CD4-positive, alpha-beta T cell treated with Interleukin-17A for 4 hours (primary cell): ENCODE measurements at regions not wholly inside any gene's neighbourhood (a gene's known extent, or its start where the extent isn't known, plus 50 kb on each side); places are given as distances from the start of the nearest gene placed in this dataset.
"Not testable (repeated sequence)": the region's sequence is repeated elsewhere in the genome, so short reads cannot be mapped to it uniquely, and the experiment has no call there.

Experiments used
- DNase-seq: peaks from one replicate; pipeline ENCODE4 v3.0.0-alpha.2; 2020; ENCODE audit warnings: mixed read lengths

DNA sequence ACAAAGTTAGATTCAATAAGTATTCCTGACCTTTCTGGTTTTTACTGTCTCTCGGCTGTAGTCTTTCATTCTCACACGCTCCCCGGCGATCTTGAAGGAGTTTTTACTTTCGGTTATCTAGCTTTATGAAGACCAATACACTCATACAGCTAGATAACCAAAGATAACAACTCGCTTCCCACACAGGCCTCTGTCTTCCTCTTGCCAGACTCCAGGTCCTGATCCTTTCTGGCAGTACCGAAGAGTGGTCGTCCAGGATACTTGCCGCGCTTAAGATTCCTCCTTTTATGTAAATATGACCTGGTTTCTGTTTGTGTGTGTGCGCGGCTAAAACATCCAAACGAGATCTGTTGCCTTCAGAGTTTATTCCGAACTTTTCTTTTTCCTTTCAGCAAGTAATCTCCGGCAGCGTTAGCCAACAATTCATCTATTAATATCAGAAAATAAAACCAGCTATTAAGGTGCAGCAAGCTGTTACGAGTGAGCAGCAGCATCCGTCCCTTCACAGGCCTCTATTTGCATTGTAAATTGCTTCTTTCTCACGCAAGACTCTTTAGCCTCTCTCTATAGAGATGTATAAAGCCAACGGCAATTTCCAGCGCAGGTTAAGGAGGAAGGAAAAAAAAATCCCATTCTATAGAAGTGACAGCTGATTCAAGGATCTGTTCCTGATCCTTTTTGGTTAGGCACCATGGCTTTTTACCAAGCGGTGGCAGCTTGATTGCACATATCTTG lies 216.1 kb downstream of the MEF2C start:
- DNase-seq: no peak

GRCh38 chr5:88665750-88666215 lies 217.2 kb downstream of the MEF2C start:
- no peak for DNase-seq

GRCh38 chr5:88664645-88665044 lies 218.3 kb downstream of the MEF2C start:
- DNase-seq: no peak

DNA sequence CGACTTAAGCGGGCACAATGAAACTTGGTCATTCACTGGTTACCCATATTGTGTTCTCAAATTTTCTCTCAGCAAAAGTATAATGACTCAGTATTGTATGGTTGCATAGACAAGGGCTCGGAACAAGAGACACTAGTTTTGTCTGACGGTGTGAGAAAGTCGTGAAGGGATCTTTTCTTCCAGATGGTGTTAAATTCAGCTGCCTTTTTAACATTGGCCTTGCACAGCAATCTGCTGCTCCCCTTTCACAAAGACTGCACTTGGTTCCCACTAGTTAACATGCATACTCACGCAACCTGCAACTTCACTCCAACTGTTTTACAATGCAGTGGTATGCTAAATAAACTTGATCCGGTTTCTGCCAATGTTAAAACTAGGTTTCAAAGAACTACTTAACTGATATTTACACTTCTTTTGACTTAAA lies 219.2 kb downstream of the MEF2C start:
- no peak for DNase-seq

GRCh38 chr5:88662846-88663245 lies 220.1 kb downstream of the MEF2C start:
- DNase-seq: no peak

- DNase-seq: no peak
Measured at GRCh38 chr5:88661806-88662207, 221.2 kb downstream of the MEF2C start.

GRCh38 chr5:88660947-88661805 lies 221.8 kb downstream of the MEF2C start:
- DNase-seq: no peak

DNA sequence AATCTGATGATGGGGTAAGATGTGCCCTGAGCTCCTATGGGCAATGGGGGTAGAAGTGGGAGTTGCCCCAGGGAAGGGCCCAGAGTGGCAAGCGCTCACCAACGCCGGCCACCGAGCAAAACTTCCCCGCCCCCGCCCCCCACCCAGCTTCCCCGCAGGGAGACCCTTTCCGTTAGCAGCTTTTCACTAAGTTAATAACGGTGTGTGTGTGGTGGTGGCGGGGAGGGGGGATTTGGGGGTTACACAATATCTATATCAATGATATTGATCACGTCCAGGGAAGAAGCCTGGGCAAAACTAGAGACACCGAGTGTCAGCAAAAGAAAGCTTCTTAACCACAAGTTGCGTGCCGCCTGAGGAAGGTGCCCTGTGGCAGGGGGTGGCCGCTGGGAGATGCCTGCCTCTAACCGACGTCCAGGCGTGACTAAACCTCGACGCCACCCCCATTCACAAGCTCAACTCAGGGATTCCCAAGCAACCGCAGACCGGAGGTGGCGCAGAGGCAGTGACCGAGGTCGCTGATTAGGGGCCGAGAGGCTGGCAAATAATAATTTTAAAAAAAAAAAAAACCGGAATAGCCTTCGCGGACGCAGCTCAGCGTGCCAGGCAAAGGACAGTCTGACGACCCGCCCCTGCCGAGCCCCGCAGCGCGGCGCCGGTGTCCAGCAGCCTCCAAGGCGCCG lies 222.6 kb downstream of the MEF2C start:
- DNase-seq: no peak

- DNase-seq: no peak
Measured at GRCh38 chr5:88659529-88660263, 223.3 kb downstream of the MEF2C start.

GRCh38 chr5:88658886-88659285 lies 224.1 kb downstream of the MEF2C start:
- no peak for DNase-seq

- DNase-seq: no peak
Measured at GRCh38 chr5:88657906-88658775, 224.8 kb downstream of the MEF2C start.

GRCh38 chr5:88657136-88657535 lies 225.8 kb downstream of the MEF2C start:
- DNase-seq: no peak

DNA sequence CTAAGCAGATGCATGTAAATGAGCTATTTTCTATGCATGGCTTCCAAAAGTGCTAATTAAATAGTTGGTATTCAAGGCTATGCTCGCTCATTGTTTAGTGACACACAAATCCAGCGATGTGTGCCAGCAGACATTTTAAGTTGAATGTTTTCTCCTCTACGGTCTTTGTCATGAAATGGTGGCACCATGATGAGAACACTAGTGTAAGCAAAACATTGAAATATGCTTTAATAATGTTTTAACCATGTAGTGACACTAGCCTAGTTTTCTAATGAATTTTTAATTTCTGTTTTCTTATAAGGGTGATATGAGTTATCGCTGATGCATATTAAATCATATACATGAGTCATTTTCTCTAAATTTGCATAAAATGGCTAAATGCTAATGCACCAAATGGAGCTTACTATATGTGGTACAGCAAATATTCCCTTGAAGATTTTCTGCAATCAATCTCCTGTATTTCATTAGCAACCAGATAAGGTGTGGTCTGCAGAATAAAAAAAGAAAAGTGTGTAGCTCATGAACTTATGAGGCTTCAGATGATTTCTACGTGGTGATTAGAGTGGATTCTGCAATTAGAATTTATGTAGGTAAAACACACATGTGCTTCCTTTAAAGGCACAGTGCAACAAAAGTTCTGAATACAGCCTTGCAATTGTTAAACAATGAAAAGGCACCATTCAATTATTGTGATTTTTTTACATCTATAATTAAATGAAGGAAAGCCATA lies 226.6 kb downstream of the MEF2C start:
- no peak for DNase-seq

GRCh38 chr5:88653471-88653870 lies 229.5 kb downstream of the MEF2C start:
- no peak for DNase-seq

- no peak for DNase-seq
Measured at GRCh38 chr5:88647901-88648300, 235.1 kb downstream of the MEF2C start.

GRCh38 chr5:88646866-88647265 lies 236.1 kb downstream of the MEF2C start:
- no peak for DNase-seq

DNA sequence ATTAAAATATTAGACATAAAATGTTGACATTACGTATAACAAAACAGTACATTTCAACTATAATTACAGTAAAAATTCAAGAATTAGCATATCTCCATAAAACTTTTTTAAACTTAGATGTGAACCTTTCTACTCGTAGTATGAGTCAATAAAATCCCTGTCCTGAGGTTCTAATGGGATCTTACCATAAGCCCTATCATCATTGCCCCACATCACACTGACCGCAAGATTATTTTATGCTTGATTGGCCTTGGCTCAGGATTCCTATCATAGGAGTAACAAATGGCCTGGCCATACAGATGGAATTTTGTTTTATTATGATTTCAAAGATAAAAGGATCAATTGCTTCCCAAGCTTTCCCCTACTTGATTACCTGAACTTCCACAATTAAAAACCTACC lies 238.3 kb downstream of the MEF2C start:
- DNase-seq: no peak

GRCh38 chr5:88643315-88643714 lies 239.7 kb downstream of the MEF2C start:
- DNase-seq: no peak

DNA sequence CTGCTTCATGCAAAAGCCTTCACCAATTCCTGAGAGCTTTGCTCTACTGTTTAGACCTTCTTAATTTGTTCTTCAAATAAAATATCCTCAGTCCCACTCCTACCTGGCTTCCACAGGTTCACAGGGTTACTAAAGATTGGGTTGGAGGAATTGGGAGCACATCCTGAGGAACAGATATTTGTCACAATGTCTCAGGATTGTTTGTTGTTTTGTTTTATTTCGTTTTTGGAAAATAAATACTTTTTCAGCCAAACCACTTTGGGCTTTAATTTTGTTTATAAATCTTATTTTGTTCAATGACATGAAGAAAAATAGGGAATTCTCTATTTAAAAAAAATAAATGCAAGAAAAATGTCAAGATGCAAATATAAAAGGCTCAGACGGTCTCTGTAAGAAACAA lies 249.0 kb downstream of the MEF2C start:
- DNase-seq: no peak

- DNase-seq: not testable (repeated sequence)
Measured at GRCh38 chr5:88622890-88623289, 260.1 kb downstream of the MEF2C start.

DNA sequence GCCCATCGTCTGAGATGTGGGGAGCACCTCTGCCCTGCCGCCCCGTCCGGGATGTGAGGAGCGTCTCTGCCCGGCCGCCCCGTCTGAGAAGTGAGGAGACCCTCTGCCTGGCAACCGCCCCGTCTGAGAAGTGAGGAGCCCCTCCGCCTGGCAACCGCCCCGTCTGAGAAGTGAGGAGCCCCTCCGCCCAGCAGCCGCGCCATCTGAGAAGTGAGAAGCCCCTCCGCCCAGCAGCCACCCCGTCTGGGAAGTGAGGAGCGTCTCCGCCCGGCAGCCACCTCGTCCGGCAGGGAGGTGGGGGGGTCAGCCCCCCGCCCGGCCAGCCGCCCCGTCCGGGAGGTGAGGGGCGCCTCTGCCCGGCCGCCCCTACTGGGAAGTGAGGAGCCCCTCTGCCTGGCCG lies 267.2 kb downstream of the MEF2C start:
- DNase-seq: not testable (repeated sequence)
